Mesenchymal stem cell (in vitro differentiated cells and primary cell): ENCODE measurements at regions not wholly inside any gene's neighbourhood (a gene's known extent, or its start where the extent isn't known, plus 50 kb on each side); places are given as distances from the start of the nearest gene placed in this dataset.

ENCODE experiments used
- DNase-seq: peaks from one replicate; pipeline ENCODE4 v3.0.0-alpha.2; 2013
- H2AFZ ChIP-seq: one replicate; pipeline ENCODE4 v1.6.1; 2013; ENCODE audit warnings: low read depth, mild to moderate bottlenecking, control low read depth, inconsistent platforms, low read length, moderate library complexity
- H2AK5ac ChIP-seq: 2 replicates; pipeline ENCODE4 v1.6.1; 2013; ENCODE audit warnings: low read length, moderate library complexity, mild to moderate bottlenecking, inconsistent platforms; ENCODE audit not compliant: severe bottlenecking
- H2BK120ac ChIP-seq: one replicate; pipeline ENCODE4 v1.6.1; 2013; ENCODE audit warnings: low read depth, mild to moderate bottlenecking, inconsistent platforms, low read length, moderate library complexity
- H2BK12ac ChIP-seq, 2 experiments: one replicate each; pipeline ENCODE4 v1.6.1; 2013; ENCODE audit warnings: inconsistent platforms in 2 of 2, low read length in 2 of 2, mild to moderate bottlenecking in 2 of 2, moderate library complexity in 2 of 2, control low read depth in 1 of 2
- H2BK15ac ChIP-seq: one replicate; pipeline ENCODE4 v1.6.1; 2013; ENCODE audit warnings: mild to moderate bottlenecking, low read depth, inconsistent platforms; ENCODE audit not compliant: poor library complexity, severe bottlenecking
- H2BK5ac ChIP-seq: 2 replicates; pipeline ENCODE4 v1.6.1; 2013; ENCODE audit warnings: low read depth, mild to moderate bottlenecking, low read length, control low read depth, inconsistent platforms; ENCODE audit not compliant: poor library complexity, severe bottlenecking
- H3K14ac ChIP-seq, 2 experiments: one replicate each; pipeline ENCODE4 v1.6.1; 2013; ENCODE audit warnings: inconsistent platforms in 2 of 2, low read length in 2 of 2, control low read depth in 1 of 2, mild to moderate bottlenecking in 1 of 2, moderate library complexity in 1 of 2
- H3K18ac ChIP-seq, 2 experiments: one replicate each; pipeline ENCODE4 v1.6.1; 2013; ENCODE audit warnings: inconsistent platforms in 2 of 2, low read length in 2 of 2, control low read depth in 1 of 2, low read depth in 1 of 2, mild to moderate bottlenecking in 1 of 2
- H3K23ac ChIP-seq, 2 experiments: one replicate each; pipeline ENCODE4 v1.6.1; 2013; ENCODE audit warnings: inconsistent platforms in 2 of 2, low read length in 2 of 2, mild to moderate bottlenecking in 2 of 2, moderate library complexity in 2 of 2, control low read depth in 1 of 2
- H3K27ac ChIP-seq: 2 replicates; pipeline ENCODE4 v1.5.1; 2013; ENCODE audit warnings: mild to moderate bottlenecking, moderate library complexity, low read length, control low read depth, inconsistent platforms; ENCODE audit not compliant: poor library complexity, severe bottlenecking
- H3K27me3 ChIP-seq, 2 experiments: 2 replicates each; pipeline versions ENCODE4 v1.6.1 to v1.7.0; 2013; ENCODE audit warnings: low read length in 2 of 2, mild to moderate bottlenecking in 2 of 2, moderate library complexity in 2 of 2, control low read depth in 1 of 2, inconsistent platforms in 1 of 2; ENCODE audit not compliant: control insufficient read depth in 1 of 2, insufficient read depth in 1 of 2
- H3K36me3 ChIP-seq, 2 experiments: 2 replicates each; pipeline versions ENCODE4 v1.6.1 to v1.7.0; 2013; ENCODE audit warnings: low read length in 2 of 2, control low read depth in 1 of 2, inconsistent platforms in 1 of 2, low read depth in 1 of 2, mild to moderate bottlenecking in 1 of 2; ENCODE audit not compliant: insufficient read depth in 2 of 2, control insufficient read depth in 1 of 2
- H3K4ac ChIP-seq, 2 experiments: one replicate each; pipeline ENCODE4 v1.6.1; 2013; ENCODE audit warnings: inconsistent platforms in 2 of 2, low read length in 2 of 2, mild to moderate bottlenecking in 2 of 2, moderate library complexity in 2 of 2, control low read depth in 1 of 2, low read depth in 1 of 2
- H3K4me1 ChIP-seq: 2 replicates; pipeline ENCODE4 v1.6.1; 2013; ENCODE audit warnings: low read depth, low read length, control low read depth; ENCODE audit not compliant: control insufficient read depth, insufficient read depth
- H3K4me2 ChIP-seq: 2 replicates; pipeline ENCODE4 v1.6.1; 2013; ENCODE audit warnings: low read length, mild to moderate bottlenecking, inconsistent platforms; ENCODE audit not compliant: poor library complexity, severe bottlenecking
- H3K4me3 ChIP-seq, 2 experiments: 2 replicates each; pipeline versions ENCODE4 v1.5.1 to v1.7.0; 2013; ENCODE audit warnings: low read length in 2 of 2, mild to moderate bottlenecking in 2 of 2, control low read depth in 1 of 2, low read depth in 1 of 2; ENCODE audit not compliant: insufficient read depth in 1 of 2
- H3K79me1 ChIP-seq: replicated peaks from 2 replicates; pipeline ENCODE4 v1.6.1; 2013; ENCODE audit warnings: mild to moderate bottlenecking, control low read depth, low read length, inconsistent platforms; ENCODE audit not compliant: poor library complexity, severe bottlenecking
- H3K9ac ChIP-seq: 2 replicates; pipeline ENCODE4 v1.7.0; 2013; ENCODE audit warnings: mild to moderate bottlenecking, low read length, moderate library complexity
- H3K9me3 ChIP-seq: 2 replicates; pipeline ENCODE4 v1.7.0; 2013; ENCODE audit warnings: mild to moderate bottlenecking, low read length; ENCODE audit not compliant: control insufficient read depth
- H4K8ac ChIP-seq: one replicate; pipeline ENCODE4 v1.6.1; 2013; ENCODE audit warnings: inconsistent platforms, mild to moderate bottlenecking, low read length, moderate library complexity
- H4K91ac ChIP-seq: one replicate; pipeline ENCODE4 v1.6.1; 2013; ENCODE audit warnings: mild to moderate bottlenecking, low read length, inconsistent platforms
- WGBS: methylation state at CpG from one replicate; pipeline ENCODE4 v1.1.7; 2013; ENCODE audit warnings: mixed read lengths; 5-methylcytosine and 5-hydroxymethylcytosine counted together

DNA sequence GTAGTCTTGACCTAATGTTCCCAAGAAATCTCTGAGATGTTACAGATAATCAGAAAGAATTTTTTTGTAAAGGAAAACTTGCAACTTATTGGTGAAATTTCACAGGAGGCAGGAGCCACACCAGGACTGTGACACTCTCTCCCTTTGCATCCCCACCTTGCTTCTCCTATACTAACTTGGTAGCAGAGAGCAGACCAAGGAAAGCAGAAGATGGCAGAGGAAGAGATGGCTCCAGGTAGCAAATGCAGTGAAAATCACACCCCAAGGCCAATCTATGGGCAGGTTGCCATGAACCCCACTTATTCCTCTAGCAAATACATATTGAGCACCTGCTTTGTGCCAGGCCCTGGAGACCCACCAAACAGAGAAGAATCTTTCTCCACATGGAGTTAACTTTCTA is 303.4 kb upstream of the C1orf174 start:
- Histone ChIP-seq H2BK5ac (no peak overlapping the region), H3K9me3 (peaks cover 24% of the 10 kb centered on the region), H3K14ac (no peak overlapping the region), H3K4me3 (no peak overlapping the region), H3K4me2 (no peak overlapping the region), H2AFZ (no peak overlapping the region), H3K79me1 (no peaks in the 10 kb centered on the region), H2BK12ac (no peak overlapping the region), H3K18ac (no peak overlapping the region), H4K8ac (no peak overlapping the region), H2BK120ac (no peak overlapping the region), H4K91ac (no peak overlapping the region), H3K4ac (no peak overlapping the region), H3K27me3 (no peaks in the 10 kb centered on the region), H3K27ac (no peak overlapping the region), H3K23ac (no peak overlapping the region), H3K9ac (no peak overlapping the region), H3K4me1 (no peaks in the 10 kb centered on the region), H3K36me3 (no peaks in the 10 kb centered on the region), H2BK15ac (no peak overlapping the region), H2AK5ac (no peak overlapping the region)
- DNase-seq, result no peak

DNA sequence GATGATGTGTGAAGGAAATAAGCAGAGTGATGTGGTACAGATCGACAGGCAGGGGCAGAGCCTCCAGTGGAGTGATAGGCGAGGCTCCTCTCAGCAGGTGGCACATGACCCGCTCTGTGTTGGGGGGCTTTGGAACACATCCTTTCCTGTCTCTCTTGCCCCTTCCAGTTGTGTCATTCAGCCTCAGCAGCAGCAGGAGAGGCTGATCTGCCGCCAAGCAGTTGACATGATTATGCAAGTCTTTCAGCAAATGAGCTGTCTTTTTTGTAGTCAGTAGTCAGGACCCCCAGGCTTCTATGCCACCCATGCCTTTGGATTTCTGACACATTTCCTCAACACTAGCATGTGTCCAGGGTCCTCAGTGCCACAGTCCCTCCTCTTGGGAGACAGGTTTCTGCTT is 307.1 kb upstream of the C1orf174 start:
- H3K27ac ChIP-seq, result no peak overlapping the region
- H3K23ac ChIP-seq, result no peak overlapping the region
- H4K91ac ChIP-seq, result no peak overlapping the region
- no peaks in the 10 kb centered on the region for H3K4me1 ChIP-seq
- no peak overlapping the region for H2BK5ac ChIP-seq
- DNase-seq, result no peak
- no peak overlapping the region for H2BK15ac ChIP-seq
- no peak overlapping the region for H3K14ac ChIP-seq
- no peaks in the 10 kb centered on the region for H3K27me3 ChIP-seq
- no peak overlapping the region for H2BK12ac ChIP-seq
- no peak overlapping the region for H3K4me2 ChIP-seq
- WGBS, result 69% methylated on average over 4 of the region's 4 CpGs
- H3K79me1 ChIP-seq, result no peaks in the 10 kb centered on the region
- H3K36me3 ChIP-seq, result no peaks in the 10 kb centered on the region
- no peak overlapping the region for H4K8ac ChIP-seq
- no peak overlapping the region for H3K18ac ChIP-seq
- peaks cover 30% of the 10 kb centered on the region for H3K9me3 ChIP-seq
- no peak overlapping the region for H3K4me3 ChIP-seq
- no peak overlapping the region for H2BK120ac ChIP-seq
- H2AFZ ChIP-seq, result no peak overlapping the region
- H3K4ac ChIP-seq, result no peak overlapping the region
- no peak overlapping the region for H3K9ac ChIP-seq
- no peak overlapping the region for H2AK5ac ChIP-seq

DNA sequence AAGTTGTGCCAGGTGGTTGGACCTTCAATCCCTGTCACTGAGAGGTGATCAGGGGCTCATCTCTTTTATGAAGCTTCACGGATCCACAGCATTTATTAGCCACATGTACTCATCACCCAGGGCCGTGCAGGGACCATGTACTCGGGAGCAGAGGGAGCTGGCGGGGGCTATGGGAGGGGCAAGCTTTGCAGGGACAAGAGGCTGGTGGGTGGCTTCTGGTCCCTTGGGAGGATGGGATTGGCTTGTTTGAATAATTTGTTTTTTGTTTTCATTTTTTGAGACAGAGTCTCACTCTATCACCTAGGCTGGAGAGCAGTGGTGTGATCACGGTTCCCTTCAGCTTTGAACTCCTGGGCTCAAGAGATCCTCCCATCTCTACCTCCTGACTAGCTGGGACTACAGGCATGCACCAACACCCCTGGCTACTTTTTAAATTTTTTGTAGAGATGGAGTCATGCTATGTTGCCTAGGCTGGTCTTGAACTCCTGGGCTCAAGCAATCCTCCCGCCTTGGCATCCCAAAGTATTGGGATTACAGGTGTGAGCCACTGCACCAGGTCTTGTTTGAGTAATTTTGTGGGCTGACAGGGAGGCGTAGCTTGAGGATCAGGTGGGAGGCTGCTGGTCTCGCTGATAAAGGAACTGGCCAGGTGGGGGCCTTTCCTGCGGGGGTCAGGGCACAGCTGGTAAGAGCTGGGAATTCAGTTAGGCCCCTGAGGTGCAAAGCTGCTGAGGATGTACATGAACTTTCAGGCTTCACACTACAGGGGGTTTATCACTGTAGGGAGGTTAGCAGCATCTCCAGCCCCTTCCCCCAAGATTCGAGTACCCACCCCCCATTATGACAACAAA is 308.0 kb upstream of the C1orf174 start:
- Histone ChIP-seq H2AFZ (no peak overlapping the region), H3K14ac (no peak overlapping the region), H2BK120ac (no peak overlapping the region), H2AK5ac (no peak overlapping the region), H3K23ac (no peak overlapping the region), H3K79me1 (no peaks in the 10 kb centered on the region), H3K36me3 (no peaks in the 10 kb centered on the region), H3K4me3 (no peak overlapping the region), H2BK12ac (no peak overlapping the region), H2BK5ac (no peak overlapping the region), H4K8ac (no peak overlapping the region), H3K9ac (no peak overlapping the region), H3K4ac (no peak overlapping the region), H3K27me3 (no peaks in the 10 kb centered on the region), H3K4me1 (no peaks in the 10 kb centered on the region), H3K27ac (no peak overlapping the region), H4K91ac (no peak overlapping the region), H3K9me3 (peaks cover 30% of the 10 kb centered on the region), H3K18ac (no peak overlapping the region), H3K4me2 (no peak overlapping the region), H2BK15ac (no peak overlapping the region)
- DNase-seq, result no peak
- 74% methylated on average over 8 of the region's 10 CpGs for WGBS

DNA sequence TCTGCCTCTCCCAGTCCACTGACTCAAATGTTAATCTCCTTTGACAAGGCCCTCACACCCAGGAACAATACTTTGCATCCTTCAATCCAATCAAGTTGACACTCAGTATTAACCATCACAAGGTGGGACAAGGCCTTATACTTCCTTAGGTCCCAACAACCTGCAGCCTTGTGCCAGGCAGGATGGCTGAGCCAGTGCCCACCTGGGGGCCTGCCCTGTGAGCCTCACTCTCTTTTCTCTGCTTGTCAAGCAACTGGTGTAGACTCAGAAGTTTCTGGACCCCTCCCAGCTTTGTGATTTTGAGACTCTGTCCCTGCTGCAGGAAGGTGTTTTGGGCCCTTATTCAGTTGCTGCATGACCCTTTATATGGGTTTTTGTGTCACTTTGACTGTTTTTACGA is 310.0 kb upstream of the C1orf174 start:
- no peaks in the 10 kb centered on the region for H3K79me1 ChIP-seq
- H3K9me3 ChIP-seq, result peaks cover 22% of the 10 kb centered on the region
- 4% methylated on average over 1 of the region's 1 CpG for WGBS
- no peak overlapping the region for H4K8ac ChIP-seq
- H3K4me3 ChIP-seq, result no peak overlapping the region
- no peak for DNase-seq
- H2BK12ac ChIP-seq, result no peak overlapping the region
- no peaks in the 10 kb centered on the region for H3K4me1 ChIP-seq
- H3K9ac ChIP-seq, result no peak overlapping the region
- no peak overlapping the region for H2BK120ac ChIP-seq
- no peak overlapping the region for H3K14ac ChIP-seq
- H3K27ac ChIP-seq, result no peak overlapping the region
- H4K91ac ChIP-seq, result no peak overlapping the region
- no peak overlapping the region for H2BK15ac ChIP-seq
- no peaks in the 10 kb centered on the region for H3K27me3 ChIP-seq
- H2AK5ac ChIP-seq, result no peak overlapping the region
- no peak overlapping the region for H2AFZ ChIP-seq
- no peaks in the 10 kb centered on the region for H3K36me3 ChIP-seq
- no peak overlapping the region for H3K23ac ChIP-seq
- no peak overlapping the region for H3K4me2 ChIP-seq
- no peak overlapping the region for H3K18ac ChIP-seq
- no peak overlapping the region for H3K4ac ChIP-seq
- no peak overlapping the region for H2BK5ac ChIP-seq
